Putamen (tissue), 1 donor: ENCODE measurements at regions not wholly inside any gene's neighbourhood (a gene's known extent, or its start where the extent isn't known, plus 50 kb on each side); places are given as distances from the start of the nearest gene placed in this dataset.
"Not testable (repeated sequence)": the region's sequence is repeated elsewhere in the genome, so short reads cannot be mapped to it uniquely, and the experiment has no call there.

ENCODE experiments used
- DNase-seq: peaks from one replicate; pipeline ENCODE4 v3.0.0-alpha.2; 2016; ENCODE audit warnings: low spot score

- no peak for DNase-seq
Measured at GRCh38 chr2:57160976-57161375, 885.6 kb upstream of the VRK2 start.

GRCh38 chr2:57177176-57177575 lies 869.4 kb upstream of the VRK2 start:
- no peak for DNase-seq

- no peak for DNase-seq
Measured at GRCh38 chr2:57180042-57180567, 866.5 kb upstream of the VRK2 start.

GRCh38 chr2:57180678-57181077 lies 865.9 kb upstream of the VRK2 start:
- DNase-seq, result no peak

GRCh38 chr2:57181315-57182038 lies 865.1 kb upstream of the VRK2 start:
- DNase-seq, result no peak

GRCh38 chr2:57182916-57183315 lies 863.7 kb upstream of the VRK2 start:
- no peak for DNase-seq

- no peak for DNase-seq
Measured at GRCh38 chr2:57185568-57185967, 861.0 kb upstream of the VRK2 start.

GRCh38 chr2:57190007-57190406 lies 856.6 kb upstream of the VRK2 start:
- no peak for DNase-seq

- DNase-seq, result no peak
Measured at GRCh38 chr2:57199663-57200062, 846.9 kb upstream of the VRK2 start.

- DNase-seq, result no peak
Measured at GRCh38 chr2:57204364-57204763, 842.2 kb upstream of the VRK2 start.

GRCh38 chr2:57205241-57205640 lies 841.4 kb upstream of the VRK2 start:
- no peak for DNase-seq

GRCh38 chr2:57207191-57207590 lies 839.4 kb upstream of the VRK2 start:
- no peak for DNase-seq

- no peak for DNase-seq
Measured at GRCh38 chr2:57209799-57210198, 836.8 kb upstream of the VRK2 start.

GRCh38 chr2:57210855-57211254 lies 835.8 kb upstream of the VRK2 start:
- DNase-seq, result no peak

- DNase-seq, result no peak
Measured at GRCh38 chr2:57217013-57217412, 829.6 kb upstream of the VRK2 start.

- DNase-seq, result no peak
Measured at GRCh38 chr2:57218206-57218605, 828.4 kb upstream of the VRK2 start.

GRCh38 chr2:57229706-57230105 lies 816.9 kb upstream of the VRK2 start:
- not testable (repeated sequence) for DNase-seq

GRCh38 chr2:57232341-57232740 lies 814.3 kb upstream of the VRK2 start:
- not testable (repeated sequence) for DNase-seq

GRCh38 chr2:57251495-57251894 lies 795.1 kb upstream of the VRK2 start:
- not testable (repeated sequence) for DNase-seq

- DNase-seq, result not testable (repeated sequence)
Measured at GRCh38 chr2:57276408-57276807, 770.2 kb upstream of the VRK2 start.

- no peak for DNase-seq
Measured at GRCh38 chr2:57278451-57278850, 768.2 kb upstream of the VRK2 start.

GRCh38 chr2:57291209-57291608 lies 755.4 kb upstream of the VRK2 start:
- DNase-seq, result no peak

- no peak for DNase-seq
Measured at GRCh38 chr2:57296795-57297517, 749.6 kb upstream of the VRK2 start.
